ENCODE measurements at regions not wholly inside any gene's neighbourhood (a gene's known extent, or its start where the extent isn't known, plus 50 kb on each side); places are given as distances from the start of the nearest gene placed in this dataset.

GRCh38 chr14:56417173-56417572 is 162.4 kb upstream of the TMEM260 start:
- TF ChIP-seq, protein P1, sequence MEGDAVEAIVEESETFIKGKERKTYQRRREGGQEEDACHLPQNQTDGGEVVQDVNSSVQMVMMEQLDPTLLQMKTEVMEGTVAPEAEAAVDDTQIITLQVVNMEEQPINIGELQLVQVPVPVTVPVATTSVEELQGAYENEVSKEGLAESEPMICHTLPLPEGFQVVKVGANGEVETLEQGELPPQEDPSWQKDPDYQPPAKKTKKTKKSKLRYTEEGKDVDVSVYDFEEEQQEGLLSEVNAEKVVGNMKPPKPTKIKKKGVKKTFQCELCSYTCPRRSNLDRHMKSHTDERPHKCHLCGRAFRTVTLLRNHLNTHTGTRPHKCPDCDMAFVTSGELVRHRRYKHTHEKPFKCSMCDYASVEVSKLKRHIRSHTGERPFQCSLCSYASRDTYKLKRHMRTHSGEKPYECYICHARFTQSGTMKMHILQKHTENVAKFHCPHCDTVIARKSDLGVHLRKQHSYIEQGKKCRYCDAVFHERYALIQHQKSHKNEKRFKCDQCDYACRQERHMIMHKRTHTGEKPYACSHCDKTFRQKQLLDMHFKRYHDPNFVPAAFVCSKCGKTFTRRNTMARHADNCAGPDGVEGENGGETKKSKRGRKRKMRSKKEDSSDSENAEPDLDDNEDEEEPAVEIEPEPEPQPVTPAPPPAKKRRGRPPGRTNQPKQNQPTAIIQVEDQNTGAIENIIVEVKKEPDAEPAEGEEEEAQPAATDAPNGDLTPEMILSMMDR (IDR thresholded peaks at IDR 0.05; ENCODE audit: low read depth, low read length): no peak
- no peak for TF ChIP-seq EZH2phosphoT487 (IDR thresholded peaks at IDR 0.05; ENCODE audit: low read depth)

Measured in OCI-LY3 (cell line).